ENCODE measurements at regions not wholly inside any gene's neighbourhood (a gene's known extent, or its start where the extent isn't known, plus 50 kb on each side); places are given as distances from the start of the nearest gene placed in this dataset.
"Not testable (repeated sequence)": the region's sequence is repeated elsewhere in the genome, so short reads cannot be mapped to it uniquely, and the experiment has no call there.

DNA sequence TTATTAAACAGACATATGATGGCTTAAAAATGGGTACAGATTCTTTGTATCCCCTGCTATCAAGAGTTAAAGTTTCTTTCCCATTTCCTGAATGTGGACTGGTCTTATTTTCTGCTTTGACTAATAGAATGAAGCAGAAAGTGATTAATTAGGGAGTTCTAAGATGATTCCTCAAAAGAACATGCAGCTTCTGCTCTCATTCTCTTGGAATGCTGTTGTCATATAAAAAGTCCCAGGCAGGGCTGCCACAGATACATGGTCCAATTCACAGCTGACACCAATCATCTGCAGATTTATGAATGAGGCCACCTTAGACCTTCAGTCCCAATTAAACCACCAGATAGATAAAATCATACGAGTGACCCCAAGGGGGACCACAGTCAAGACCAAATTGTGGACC, 844.5 kb upstream of the RAG2 start:
- ChIA-PET CTCF (no interaction called here), POLR2A (interaction anchor here (0.6 kb wide), 1 partner anchor 369 kb away, joined by 9 read pairs; no protein-coding TSS in a partner anchor)
- no peaks in the 10 kb centered on the region for H3K4me1 ChIP-seq (ENCODE audit: control insufficient read depth, insufficient read depth, low read length)
- intact Hi-C loops (cut with micrococcal nuclease; ENCODE audit: unreplicated experiment), result loop anchor here (10.0 kb wide), 1 partner anchor 1352 kb away; no protein-coding TSS in a partner anchor
- in situ Hi-C loops (cut with HindIII; ENCODE audit: low pct_unique_long_range_greater_than_20kb, low sequenced_read_pairs), result no loop called here
- no peak overlapping the region for H3K27ac ChIP-seq (ENCODE audit: low read length)
- no peaks in the 10 kb centered on the region for H3K9me3 ChIP-seq (ENCODE audit: control insufficient read depth, insufficient read depth, low read depth, low read length)
- H3K4me3 ChIP-seq (ENCODE audit: low read depth in 2 of 2, low read length in 2 of 2), result no peak overlapping the region
- no peak for ATAC-seq
- no peaks in the 10 kb centered on the region for H3K27me3 ChIP-seq (ENCODE audit: control insufficient read depth, insufficient read depth, low read length)
- no peaks in the 10 kb centered on the region for H3K36me3 ChIP-seq (ENCODE audit: control insufficient read depth, insufficient read depth, low read length)
- BruUV-seq (replicated peaks), result no TSS peak
- TF ChIP-seq REST (IDR thresholded peaks at IDR 0.05; ENCODE audit: insufficient read depth in 1 of 2, low read depth in 2 of 2, low read length in 1 of 2) (no peak), CTCF (IDR thresholded peaks at IDR 0.05) (no peak), TCF7L2 (IDR thresholded peaks at IDR 0.05; ENCODE audit: low read depth, low read length) (no peak), SIN3A (IDR thresholded peaks at IDR 0.05; ENCODE audit: borderline replicate concordance, insufficient read depth, low read depth, low read length) (no peak)
- no peak for DNase-seq (ENCODE audit: low read depth, low spot score)

GRCh38 chr11:37431633-37432230, 833.7 kb upstream of the RAG2 start:
- POLR2A ChIA-PET; H3K36me3 ChIP-seq (ENCODE audit: control insufficient read depth, insufficient read depth, low read length); BruUV-seq (replicated peaks); CTCF ChIA-PET; DNase-seq (ENCODE audit: low read depth, low spot score); ATAC-seq; in situ Hi-C loops (cut with HindIII; ENCODE audit: low pct_unique_long_range_greater_than_20kb, low sequenced_read_pairs); H3K27me3 ChIP-seq (ENCODE audit: control insufficient read depth, insufficient read depth, low read length); H3K4me3 ChIP-seq (ENCODE audit: low read depth in 2 of 2, low read length in 2 of 2); intact Hi-C loops (cut with micrococcal nuclease; ENCODE audit: unreplicated experiment); H3K4me1 ChIP-seq (ENCODE audit: control insufficient read depth, insufficient read depth, low read length); H3K9me3 ChIP-seq (ENCODE audit: control insufficient read depth, insufficient read depth, low read depth, low read length); H3K27ac ChIP-seq (ENCODE audit: low read length): not testable (repeated sequence)

GRCh38 chr11:37430966-37431632, 833.1 kb upstream of the RAG2 start:
- POLR2A ChIA-PET; CTCF ChIA-PET; H3K4me3 ChIP-seq (ENCODE audit: low read depth in 2 of 2, low read length in 2 of 2); H3K36me3 ChIP-seq (ENCODE audit: control insufficient read depth, insufficient read depth, low read length); H3K9me3 ChIP-seq (ENCODE audit: control insufficient read depth, insufficient read depth, low read depth, low read length); H3K27me3 ChIP-seq (ENCODE audit: control insufficient read depth, insufficient read depth, low read length); BruUV-seq (replicated peaks); H3K27ac ChIP-seq (ENCODE audit: low read length); in situ Hi-C loops (cut with HindIII; ENCODE audit: low pct_unique_long_range_greater_than_20kb, low sequenced_read_pairs); H3K4me1 ChIP-seq (ENCODE audit: control insufficient read depth, insufficient read depth, low read length); intact Hi-C loops (cut with micrococcal nuclease; ENCODE audit: unreplicated experiment); ATAC-seq; DNase-seq (ENCODE audit: low read depth, low spot score): not testable (repeated sequence)

Data from Panc1 (cell line).